ENCODE measurements at regions not wholly inside any gene's neighbourhood (a gene's known extent, or its start where the extent isn't known, plus 50 kb on each side); places are given as distances from the start of the nearest gene placed in this dataset.

GRCh38 chr6:11463398-11463780 lies 74.2 kb upstream of the TMEM170B start:
- TF ChIP-seq CTCF (IDR thresholded peaks at IDR 0.05) (no peak), POLR2A (IDR thresholded peaks at IDR 0.05) (no peak), POLR2AphosphoS5 (IDR thresholded peaks at IDR 0.05) (no peak), EP300 (IDR thresholded peaks at IDR 0.05) (no peak)
